HG03280 (cell line): ENCODE measurements at regions not wholly inside any gene's neighbourhood (a gene's known extent, or its start where the extent isn't known, plus 50 kb on each side); places are given as distances from the start of the nearest gene placed in this dataset.

Source experiments
- ATAC-seq: cut with Tn5 transposase; IDR thresholded peaks from one replicate; pipeline ENCODE4 v1.9.1; 2021; ENCODE audit warnings: mild to moderate bottlenecking, moderate library complexity; ENCODE audit not compliant: unreplicated experiment

- no peak for ATAC-seq
Observed at GRCh38 chr16:5446623-5447240, 349.1 kb upstream of the EEF2KMT start.

GRCh38 chr16:5444189-5444588 is 346.6 kb upstream of the EEF2KMT start:
- ATAC-seq = no peak

DNA sequence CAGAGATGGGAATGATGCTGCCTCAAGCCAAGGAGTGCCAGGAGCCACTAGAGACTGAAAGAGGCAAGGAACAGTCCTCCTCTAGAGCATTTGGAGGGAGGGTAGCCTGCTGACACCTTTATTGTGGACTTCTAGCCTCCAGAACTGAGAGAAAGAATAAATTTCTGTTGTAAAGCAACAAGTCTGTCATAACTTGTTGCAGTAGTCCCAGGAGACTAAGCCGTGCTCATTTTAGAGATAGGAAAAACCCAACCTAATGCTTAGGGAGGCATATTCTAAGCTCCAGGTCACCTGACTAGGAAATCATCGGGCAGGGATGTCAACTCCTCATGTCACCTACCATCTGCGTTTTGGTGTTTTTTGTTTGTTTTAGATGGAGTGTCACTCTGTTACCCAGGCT is 345.4 kb upstream of the EEF2KMT start:
- no peak for ATAC-seq

DNA sequence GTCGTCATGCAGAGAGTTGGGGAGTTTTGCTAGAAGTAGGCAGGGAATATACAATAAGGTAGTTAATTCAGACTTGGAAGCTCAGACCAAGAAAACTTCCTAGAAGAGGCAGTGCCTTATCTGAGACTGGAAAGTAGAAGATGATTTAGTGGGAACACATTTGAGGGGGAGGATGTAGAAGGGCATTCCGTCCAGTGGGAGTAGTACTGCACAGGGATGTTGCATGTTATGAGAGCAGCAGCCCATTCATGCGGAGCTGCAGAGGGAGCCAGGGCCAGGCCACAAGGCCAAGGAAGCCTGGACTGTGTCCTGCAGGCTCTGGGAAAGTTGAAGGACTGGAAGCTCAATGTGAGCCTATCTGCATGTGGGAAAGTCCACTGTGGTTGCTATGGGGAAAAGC is 344.5 kb upstream of the EEF2KMT start:
- no peak for ATAC-seq

DNA sequence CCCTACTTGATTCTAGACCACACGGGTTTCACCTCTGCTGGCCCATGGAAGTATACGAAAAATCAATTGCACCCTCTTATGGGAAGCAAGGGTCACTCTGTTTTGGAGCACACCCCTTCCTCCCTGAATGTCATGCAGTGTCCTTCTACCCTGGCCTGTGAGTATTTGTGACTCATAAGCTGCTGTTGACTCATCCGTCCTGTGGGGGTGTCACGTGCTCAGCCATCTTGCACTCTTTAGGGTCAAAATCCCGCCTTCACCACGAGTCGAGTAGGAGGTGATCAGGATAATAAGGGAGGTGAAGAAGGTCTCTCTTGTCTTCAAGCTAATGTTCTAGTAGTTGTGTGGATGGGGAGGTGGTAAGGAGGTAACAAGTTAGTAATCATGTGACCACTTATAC is 341.0 kb upstream of the EEF2KMT start:
- no peak for ATAC-seq

- no peak for ATAC-seq
Observed at GRCh38 chr16:5433587-5433986, 336.0 kb upstream of the EEF2KMT start.

DNA sequence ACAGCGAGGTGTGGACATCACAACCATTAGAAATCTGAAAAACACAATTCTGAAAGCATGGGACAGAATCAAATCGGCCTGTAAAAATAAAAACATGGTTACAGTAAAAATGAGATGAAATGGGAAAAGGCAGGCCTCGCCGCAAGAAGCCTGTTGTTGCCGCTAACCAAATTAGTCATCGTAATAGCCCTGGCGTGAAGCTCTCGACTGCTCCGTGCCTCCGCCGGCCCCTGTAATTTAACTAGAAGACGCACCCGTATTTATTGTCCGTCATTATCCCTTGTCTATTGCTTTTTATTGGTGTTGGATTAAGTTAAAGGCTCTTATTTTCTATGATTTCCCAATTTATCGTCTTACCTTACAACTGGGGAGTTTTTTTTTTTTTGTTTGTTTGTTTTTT is 334.6 kb upstream of the EEF2KMT start:
- no peak for ATAC-seq

- ATAC-seq = no peak
Observed at GRCh38 chr16:5430598-5430997, 333.0 kb upstream of the EEF2KMT start.

GRCh38 chr16:5428932-5429331 is 331.3 kb upstream of the EEF2KMT start:
- no peak for ATAC-seq

DNA sequence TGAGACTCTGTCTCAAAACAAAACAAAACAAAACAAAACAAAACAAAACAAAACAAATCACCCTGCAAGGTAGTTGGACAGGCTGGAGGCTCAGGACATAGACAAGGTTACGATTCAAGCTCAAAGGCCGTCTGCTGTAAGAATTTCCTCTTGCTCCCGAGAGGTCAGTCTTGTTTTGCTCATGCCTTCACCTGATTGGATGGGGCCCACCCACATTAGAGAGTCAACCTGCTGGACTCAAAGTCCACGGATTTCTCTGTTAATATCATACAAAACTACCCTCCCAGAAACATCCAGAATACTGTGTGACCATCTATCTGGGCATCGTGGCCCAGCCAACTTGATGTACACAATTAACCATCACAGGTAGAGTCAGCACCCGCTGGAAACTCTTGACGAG is 330.0 kb upstream of the EEF2KMT start:
- ATAC-seq = no peak

GRCh38 chr16:5422643-5423496 is 325.3 kb upstream of the EEF2KMT start:
- ATAC-seq = no peak

DNA sequence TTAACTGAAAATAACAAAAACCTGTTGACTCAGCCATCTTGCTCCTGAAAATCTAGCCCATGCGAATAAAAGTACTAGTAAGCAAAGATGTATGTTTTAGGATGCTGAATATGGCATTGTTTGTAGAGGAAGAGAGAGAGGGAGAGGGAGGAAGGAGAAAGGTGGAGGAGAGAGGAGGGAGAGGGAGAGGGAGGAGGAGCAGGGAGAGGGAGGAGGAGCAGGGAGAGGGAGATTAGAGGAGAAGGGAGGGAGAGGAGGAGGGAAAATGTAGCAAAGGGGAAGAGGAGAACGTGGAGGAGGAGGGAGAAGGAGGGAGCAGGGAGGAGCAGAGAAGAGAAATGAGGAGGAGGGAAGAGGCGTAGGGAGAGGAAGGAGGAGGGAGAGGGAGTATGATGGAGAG is 324.5 kb upstream of the EEF2KMT start:
- no peak for ATAC-seq

DNA sequence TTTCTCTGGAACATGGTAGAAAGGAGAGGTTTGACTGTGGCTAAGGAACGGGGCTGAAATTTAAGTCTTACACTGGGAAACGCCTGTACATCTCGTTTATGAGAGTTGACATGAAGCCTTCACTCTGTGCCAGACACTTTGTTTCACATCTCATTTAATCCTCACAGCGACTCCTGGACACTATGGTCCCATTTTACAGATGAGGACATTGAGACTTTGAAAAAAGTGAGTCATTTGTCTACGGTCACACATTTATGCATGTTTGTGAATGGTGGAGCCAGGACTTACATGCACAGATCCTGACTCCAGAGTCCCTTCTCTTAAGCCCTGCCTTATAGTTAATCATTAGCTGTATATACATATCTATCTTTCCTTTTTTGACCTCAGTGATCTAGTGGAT is 318.4 kb upstream of the EEF2KMT start:
- ATAC-seq = no peak

DNA sequence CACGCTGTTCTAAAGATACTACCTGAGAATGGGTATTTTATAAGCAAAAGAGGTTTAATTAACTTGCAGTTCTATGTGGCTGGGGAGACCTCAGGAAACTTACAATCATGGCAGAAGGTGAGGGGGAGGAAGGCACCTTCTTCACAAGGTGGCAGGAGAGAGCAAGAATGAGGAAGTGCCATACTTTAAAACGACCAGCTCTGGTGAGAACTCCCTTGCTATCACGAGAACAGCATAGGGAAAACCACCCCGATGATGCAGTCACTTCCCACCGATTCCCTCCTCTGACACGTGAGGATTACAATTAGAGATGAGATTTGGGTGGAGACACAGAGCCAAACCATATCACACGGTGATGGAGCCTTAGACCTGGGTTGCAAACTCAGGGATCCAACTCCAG is 317.5 kb upstream of the EEF2KMT start:
- ATAC-seq = no peak

- no peak for ATAC-seq
Observed at GRCh38 chr16:5412731-5413130, 315.1 kb upstream of the EEF2KMT start.

GRCh38 chr16:5398203-5398602 is 300.6 kb upstream of the EEF2KMT start:
- no peak for ATAC-seq

DNA sequence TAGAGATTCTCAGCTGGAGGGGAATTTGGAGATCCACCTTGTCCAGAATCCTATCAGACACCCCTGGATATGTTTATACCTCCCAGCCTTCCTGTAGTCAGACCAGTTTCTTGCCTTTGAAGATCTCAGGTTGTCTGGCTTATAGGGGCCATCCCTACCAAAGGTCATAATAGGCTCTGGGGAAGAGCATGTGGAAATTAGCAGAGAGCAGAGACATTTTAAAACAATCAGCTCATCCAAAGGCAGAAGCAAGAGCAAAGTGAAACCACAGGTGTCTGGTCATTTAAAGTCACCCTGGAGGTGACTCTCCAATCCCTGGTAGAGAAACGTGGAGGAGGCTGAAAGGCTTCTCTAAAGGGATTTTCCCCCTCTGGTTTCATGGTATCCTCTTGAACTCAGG is 299.3 kb upstream of the EEF2KMT start:
- no peak for ATAC-seq

DNA sequence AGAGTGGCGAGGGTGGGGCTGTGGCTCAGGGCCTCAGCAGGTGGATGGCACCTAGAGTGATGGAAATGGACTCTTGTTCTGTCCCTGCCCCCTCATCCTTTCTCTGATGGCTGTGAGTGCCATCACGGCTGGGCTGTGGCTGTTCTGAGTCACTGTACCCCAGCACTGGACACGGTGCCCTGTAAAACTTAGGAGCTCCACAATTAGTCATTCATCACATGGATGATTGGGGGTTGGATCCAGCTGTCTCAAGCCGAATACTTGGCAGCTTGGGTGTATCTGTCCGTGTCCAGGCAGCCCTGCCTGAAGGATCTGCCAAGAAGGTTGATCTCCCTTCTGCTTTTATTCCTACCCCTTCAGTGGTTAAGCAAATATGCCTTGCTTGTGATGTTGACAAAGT is 295.5 kb upstream of the EEF2KMT start:
- ATAC-seq = no peak

- no peak for ATAC-seq
Observed at GRCh38 chr16:5386989-5387388, 289.4 kb upstream of the EEF2KMT start.

GRCh38 chr16:5385811-5386210 is 288.2 kb upstream of the EEF2KMT start:
- no peak for ATAC-seq

- ATAC-seq = no peak
Observed at GRCh38 chr16:5385115-5385514, 287.5 kb upstream of the EEF2KMT start.

GRCh38 chr16:5383737-5384136 is 286.1 kb upstream of the EEF2KMT start:
- ATAC-seq = no peak

DNA sequence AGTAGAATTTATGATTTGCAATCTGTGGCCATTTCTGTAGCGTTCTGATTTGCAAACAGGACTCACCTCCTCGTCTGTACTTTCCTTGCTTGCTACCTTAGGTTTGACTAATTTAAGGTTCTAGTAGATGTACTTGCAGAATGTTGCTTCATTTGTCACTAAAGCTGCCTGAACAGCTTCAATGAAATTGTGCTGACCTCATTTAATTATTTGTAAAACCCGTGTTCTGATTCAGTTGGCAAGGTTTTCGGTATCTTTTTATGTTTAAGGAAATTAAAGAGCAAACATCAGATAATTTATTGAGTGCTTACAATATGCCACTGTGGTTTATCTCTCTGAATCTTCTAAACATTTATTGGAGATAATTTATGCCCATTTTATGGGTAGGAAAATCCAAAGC is 284.9 kb upstream of the EEF2KMT start:
- no peak for ATAC-seq
